NOMO-1 treated with DMSO at 0.1 percent for 48 hours (cell line): ENCODE measurements at regions not wholly inside any gene's neighbourhood (a gene's known extent, or its start where the extent isn't known, plus 50 kb on each side); places are given as distances from the start of the nearest gene placed in this dataset.

Experiments
- DNase-seq: peaks from one replicate; lab custom pipeline; 2025; ENCODE audit not compliant: unreplicated experiment; lab: John Stamatoyannopoulos, UW

DNA sequence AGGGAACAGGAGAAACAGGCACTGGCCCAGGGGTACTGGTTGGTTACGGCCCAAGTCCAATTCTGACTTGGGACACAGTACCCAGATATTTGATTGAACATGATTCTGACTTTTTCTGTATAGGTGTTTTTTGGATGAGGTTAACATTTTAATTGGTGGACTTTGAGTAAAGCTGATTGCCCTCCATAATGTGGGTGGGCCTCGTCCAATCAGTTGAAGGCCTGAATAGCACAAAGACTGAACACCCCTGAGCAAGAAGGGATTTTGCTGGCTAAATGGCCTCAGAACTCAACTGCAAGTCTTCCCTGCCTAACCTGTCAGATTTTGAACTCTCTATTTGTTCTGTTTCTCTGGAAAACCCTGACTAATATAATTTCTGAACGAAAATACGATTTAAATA is 222.6 kb downstream of the TEX36 start:
- no peak for DNase-seq

DNA sequence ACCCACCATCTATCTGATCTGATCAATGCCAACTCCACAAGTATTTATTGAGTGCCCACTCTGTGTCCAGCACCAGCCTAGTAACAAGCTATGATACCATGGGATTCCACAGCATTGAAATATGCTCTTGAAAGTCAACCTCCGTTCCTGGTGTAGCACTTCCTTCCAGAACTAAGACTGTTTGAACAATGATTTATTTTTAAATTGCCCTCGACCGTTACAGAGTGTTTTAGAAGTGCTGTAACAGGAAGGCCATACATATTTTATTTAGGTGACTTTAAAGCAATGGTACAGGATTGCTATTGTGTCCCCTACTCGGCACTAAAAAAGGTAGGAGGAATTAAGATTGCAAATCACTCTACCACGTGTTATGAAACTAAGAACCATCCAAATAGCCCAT is 225.6 kb downstream of the TEX36 start:
- DNase-seq, result no peak

DNA sequence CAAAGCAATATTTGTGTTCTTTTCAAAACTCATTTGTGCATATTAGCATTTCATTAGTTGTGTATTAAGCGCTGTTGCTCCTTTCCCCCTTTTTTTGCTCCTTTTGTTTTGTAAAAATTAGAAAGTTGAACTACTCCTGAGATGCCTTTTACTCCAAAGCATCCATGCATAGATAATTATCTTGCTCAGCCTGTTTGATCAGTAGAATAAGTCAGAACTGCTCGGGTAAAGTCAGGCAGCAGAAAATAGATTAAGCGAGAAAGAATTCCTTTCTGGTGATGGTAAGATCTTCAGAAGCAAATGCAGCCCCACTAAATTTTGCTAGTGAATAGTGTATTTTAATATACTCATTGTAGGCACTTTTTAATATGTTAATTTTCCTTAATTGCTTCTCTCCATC is 227.1 kb downstream of the TEX36 start:
- no peak for DNase-seq

DNA sequence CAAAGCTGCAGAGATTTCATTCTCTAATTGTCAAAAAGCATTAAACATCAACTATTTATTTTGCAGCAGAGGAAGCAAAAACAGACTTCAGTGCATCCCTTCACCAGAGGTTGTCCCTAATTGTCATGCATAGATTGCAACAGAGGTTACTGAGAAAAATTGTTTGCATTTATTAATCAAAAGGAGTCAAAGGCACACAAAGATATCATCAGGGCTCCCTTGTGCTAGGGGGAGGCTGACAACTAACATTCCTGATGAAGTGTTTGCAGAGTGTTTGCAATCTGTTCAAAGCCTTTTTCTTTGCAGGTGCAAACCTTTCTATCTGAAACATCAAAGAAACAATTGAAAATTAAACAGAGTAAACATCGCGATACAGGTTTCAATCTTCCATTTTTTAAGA is 227.5 kb downstream of the TEX36 start:
- no peak for DNase-seq

DNA sequence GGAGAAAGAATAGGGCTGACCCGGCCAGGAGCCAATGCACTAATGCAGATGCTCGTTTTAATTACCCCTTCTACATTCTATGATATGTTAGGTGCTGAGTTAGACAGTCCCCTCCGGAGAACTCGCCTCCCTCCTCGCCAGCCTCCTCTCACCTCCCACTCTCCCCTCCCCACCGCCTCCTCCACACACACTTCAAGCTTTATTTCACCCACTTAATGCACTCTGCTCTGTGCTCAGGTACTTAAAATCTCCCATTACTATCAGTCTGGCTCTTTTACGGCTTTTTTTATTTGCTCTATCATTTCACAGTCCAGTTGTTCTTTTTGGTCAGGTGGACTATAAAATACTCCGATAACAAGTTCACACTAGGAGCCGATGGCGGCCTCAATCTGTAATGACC is 231.6 kb downstream of the TEX36 start:
- no peak for DNase-seq

DNA sequence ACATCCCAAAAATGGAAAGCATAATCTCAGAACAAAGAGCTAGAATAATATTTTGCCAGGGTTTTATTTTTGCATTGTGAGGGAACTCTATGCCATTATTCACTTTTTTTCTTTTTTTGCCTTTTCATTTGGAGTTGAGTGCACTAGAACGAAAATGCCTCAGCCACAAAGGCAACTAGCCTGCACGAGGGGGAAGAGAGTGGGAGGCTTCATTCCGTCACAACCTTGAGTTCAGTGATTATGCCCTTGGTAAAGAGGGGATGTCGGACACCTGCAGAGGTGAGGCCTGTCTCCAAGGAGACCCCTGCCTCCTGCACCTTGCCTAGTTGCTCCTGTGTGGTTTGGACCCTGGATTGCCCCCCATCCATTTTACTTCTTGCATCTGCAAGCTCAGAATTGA is 232.7 kb downstream of the TEX36 start:
- no peak for DNase-seq

DNA sequence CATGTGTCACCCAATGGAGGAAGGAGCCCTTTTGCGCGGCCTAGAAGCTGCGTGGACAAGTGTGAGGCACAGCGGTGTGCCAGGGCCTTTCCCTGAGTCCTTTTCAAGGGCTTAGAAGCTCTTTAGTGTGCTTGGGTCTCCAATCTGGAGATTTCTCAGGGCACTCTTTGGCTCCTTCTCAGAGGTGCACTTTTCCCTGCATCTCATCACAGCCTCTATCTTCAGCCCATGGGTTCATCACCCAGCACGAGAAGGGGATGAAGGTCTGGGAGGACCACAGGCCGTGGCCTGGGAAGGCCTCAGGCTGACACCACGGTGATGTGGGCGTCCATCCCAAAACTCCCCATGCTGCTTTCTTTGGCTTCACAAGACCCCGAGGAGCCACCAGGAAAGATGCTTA is 233.4 kb downstream of the TEX36 start:
- DNase-seq, result no peak

DNA sequence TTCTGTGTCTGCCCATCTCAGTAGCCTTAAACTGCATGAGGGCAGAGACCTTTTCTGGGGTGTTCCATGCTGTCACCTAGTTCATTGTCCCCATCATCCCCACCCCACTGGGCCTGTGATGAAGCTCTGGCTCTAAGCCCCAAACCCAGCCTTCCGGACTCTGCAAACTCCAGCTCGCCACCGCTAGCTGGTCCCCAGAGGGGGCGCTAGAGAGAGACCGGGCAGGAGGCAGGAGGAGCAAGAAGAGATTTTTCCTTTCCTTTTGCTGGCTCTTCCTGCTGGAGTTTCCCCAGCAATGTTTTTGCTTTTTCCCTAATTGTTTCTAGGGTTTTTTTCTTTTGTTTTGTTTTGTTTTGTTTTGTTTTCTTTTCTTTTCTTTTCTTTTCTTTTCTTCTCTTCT is 234.4 kb downstream of the TEX36 start:
- no peak for DNase-seq

DNA sequence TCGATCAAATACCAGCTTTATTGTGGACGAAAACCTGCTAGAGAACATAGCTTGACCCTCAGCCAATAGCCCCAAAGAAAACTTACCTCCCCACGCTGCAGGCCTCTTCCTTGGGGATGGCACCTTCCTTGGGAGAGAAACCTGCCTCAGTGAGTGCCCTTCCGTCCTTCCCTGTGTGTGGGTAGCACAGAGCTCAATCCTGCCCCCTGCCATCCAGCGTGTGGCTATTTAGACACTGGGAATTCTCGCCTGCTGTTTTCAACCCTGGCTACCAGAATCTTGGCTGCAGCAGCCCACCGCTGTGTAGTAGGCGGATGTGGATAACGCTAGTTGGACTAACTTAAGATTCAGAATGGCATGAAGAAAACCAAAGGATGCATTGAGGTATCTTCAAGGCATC is 238.2 kb downstream of the TEX36 start:
- DNase-seq, result no peak

DNA sequence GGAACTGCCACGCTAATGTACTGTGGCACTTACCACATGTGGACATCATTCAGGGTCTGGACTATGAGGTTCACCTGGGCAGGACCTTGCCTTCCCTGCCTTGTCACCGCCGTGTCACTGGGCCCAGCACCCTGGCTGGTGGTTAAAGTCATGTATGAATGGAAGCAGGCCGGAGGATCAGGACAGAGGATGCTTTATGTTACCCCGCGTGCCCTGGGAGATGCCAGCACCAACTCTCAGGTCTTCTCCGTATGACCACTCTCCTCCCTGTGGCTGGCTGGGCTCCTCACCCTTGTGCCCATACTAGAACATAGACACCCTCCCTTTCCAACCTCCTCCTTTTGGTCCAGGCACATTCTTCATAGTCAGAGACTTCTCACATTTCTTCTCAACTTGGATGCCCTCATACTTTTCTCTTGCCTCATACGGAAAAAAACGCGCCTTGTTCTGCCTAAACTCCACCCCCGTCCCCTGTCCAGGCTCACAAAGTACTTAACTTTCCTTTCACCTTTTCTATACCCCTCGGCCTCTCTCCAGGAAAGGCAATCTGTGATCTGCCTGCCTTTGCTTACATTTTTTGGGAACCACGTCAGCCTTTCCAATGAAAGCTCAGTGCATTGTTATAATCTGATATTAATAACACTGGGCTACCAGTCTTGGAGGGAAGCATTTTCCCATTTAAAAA is 240.0 kb downstream of the TEX36 start:
- no peak for DNase-seq

DNA sequence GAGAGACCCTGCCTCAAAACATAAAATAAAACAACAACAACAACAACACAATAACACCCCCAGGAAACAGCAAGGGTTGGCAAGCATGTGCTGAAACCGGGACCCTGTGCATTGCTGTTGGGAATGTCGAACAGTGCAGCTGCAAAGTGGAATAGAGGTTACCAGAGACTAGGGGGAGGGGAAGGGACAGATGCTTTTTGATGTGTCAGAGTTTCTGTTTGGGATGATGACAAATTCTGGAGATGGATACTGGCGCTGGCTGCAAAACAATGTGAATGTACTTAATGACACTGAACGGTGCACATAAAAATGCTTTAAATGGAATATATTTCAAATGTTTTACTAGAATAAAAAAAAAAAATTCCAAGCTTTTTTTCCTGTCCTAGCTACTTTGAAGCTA is 241.8 kb downstream of the TEX36 start:
- no peak for DNase-seq

DNA sequence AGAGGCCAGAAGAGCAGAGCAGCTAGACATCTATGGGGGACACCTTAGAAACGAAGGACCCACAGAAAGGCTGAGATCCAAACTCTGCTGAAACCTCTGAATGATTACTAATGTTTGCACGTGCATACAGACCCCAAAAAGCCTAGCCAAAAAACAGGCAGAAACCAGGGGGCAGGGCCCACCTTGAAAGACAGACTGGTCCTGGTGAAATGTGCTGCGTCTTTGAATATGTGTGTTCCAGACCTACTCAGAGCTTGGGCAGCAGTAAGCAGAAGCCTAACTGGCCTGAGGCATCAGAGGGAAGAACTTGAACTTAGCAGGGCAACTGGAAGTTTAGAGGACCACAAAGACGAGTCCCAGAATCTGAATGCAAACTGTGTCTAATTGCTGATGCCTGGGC is 251.8 kb downstream of the TEX36 start:
- no peak for DNase-seq

DNA sequence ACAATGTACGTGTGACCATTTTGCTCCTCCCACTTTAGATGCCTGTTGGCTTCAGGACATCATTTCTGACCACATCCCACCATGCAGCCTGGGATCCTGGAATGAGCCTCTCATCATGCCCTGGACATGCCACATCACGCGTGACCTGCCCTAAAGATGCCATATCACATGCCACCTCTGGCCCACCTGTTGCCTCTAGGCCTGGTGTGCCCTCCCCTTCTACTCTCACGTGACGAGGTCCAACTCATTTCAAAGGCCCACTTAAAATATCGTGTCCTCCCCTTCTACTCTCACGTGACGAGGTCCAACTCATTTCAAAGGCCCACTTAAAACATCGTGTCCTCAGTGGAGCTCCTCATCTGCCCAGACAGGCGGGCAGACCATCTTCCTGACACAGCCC is 254.9 kb downstream of the TEX36 start:
- no peak for DNase-seq

DNA sequence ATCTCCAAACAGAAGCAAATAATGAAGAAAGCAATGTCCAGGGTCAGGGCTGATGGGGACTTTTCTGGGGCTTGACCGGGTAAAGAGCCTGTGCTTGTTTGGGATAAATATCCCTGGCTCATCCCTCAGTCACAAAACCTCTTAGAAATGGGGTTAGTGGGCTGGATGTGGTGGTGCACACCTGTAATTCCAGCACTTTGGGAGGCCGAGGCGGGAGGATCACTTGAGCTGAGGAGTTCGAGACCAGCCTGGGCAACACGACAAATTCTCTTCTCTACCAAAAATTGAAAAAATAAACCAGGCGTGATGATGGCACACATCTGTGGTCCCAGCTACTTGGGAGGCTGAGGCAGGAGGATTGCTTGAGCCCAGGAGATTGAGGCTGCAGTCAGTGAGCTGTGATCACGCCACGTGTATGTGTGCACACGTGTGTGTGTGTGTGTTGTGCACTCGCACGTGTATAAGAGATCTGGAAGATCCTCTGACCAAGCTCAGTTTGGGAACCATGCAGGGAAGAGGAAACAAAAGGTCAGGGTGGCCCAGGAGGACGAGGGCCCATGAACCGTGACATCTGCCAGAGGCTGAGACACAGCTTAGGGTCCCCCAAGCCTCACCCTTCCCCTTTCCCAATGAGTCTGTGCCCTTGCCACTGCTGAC is 258.6 kb downstream of the TEX36 start:
- DNase-seq, result no peak

DNA sequence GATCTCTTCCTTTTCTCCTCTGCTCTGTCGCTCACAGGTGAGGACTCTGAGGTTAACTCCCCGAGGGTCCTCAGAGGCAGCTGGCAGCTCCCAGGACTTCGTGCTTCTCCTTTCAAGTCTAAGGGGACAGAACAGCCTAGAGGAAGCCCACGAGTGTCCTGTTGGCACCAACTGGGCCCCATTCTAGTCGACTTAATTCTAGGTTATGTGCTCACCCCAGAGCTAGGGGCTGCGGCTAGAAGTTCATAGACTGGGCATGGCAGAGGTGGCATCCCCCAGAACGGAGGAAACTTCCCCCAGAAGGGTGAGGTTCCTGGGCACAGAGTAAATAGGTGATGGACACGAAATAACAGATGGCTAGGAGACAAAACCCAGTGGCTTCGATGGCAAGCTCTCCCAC is 259.4 kb downstream of the TEX36 start:
- DNase-seq, result no peak

DNA sequence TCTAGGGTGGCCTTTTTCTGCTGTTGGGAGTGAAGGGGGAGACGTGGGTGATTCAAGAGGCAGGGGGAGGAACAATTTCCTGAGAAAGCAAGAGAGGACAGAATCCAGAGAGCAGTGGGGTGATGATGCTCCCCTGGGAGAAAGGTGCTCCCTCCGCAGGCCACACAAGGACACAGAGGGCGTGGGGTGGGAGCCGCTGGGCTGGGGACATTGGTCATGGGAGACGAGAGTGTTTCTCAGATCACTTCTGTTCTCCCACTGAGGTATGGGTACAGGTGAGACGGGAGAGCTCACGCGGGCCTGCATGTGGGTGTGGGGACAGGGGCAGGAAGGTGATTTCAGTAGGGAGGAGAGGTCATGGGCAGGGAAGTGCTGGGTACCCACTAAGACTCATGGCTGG is 259.5 kb upstream of the CTBP2 start:
- no peak for DNase-seq

DNA sequence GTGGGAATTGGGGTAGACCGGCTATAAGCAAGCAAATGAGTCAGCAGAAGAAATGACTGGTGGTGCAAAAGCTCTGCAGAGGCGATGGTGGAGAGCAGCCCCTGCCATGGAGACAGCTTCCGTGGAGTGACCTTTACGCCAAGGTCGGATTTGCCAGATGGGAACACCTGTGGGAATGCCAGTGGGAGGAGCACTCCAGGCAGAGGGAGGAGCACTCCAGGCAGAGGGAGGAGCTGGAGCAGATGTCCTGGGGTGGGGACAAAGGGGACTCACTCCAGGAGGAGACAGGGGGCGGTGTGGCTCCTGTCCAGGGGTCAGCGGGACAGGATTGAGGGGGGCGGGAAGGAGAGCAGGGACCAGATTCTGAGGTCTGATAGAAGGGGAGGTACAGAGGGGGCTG is 258.8 kb upstream of the CTBP2 start:
- DNase-seq, result no peak

DNA sequence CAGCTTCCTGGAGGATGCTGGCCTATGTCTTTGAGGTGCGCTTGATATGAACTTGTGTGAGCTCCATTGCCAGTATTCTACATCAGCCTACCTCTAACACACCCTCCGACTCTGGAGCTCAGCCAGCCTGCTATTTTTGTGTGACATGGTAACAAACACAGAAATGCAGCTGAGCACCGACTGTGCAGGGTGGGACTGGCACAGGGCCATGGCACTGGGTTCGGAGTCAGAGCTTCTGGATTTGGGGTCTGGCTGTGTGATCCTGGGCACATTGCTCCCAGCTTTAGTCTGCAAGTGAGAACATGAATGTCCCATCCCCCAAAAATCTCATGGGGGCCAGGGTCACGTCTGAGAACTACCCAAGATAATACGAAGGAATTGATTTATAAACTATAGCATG is 257.2 kb upstream of the CTBP2 start:
- DNase-seq, result no peak

DNA sequence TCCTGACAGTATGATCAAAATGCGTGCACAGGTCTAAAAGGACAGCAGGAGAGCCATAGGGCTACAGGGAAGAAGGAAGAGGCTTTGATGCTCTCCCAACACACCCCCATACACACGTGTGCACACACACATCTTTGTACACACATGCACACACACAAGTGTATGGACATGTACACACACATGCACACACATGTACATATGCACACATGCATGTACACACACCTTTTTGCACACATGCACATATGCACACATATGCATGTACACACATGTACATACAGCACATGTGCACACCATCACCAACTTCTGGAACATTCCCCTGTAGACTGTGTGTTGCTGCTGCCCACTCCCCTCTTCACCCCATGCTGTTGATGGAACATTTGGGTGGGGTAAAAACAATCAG is 255.6 kb upstream of the CTBP2 start:
- DNase-seq, result no peak

DNA sequence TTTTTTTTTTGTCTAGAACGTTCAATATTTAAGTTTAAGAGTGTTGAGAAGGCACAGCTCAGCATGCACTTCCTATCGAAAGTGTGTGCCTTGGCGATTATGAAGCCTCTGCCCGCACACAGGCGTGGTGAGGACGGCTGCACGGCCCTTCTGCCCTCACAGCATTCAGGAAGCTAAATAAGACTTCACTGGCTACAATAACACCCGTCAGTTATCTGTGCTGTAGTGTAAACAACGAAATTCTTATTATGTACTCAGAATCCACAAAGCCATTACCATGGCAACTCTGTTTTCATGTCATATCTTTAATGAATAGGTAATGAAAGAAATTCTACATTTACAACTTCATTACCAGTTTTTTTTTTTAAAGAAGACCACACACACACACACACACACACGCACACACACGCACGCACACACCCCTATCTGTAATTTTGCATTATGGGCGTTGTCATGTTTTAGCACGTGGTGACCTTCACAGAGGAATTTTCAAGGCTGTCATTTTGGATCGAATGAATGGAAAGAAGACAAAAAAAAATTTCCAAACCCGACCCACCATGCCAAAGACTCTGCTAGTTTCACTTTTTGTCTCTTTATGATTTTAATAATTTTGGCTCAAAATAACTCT is 254.8 kb upstream of the CTBP2 start:
- DNase-seq, result no peak

DNA sequence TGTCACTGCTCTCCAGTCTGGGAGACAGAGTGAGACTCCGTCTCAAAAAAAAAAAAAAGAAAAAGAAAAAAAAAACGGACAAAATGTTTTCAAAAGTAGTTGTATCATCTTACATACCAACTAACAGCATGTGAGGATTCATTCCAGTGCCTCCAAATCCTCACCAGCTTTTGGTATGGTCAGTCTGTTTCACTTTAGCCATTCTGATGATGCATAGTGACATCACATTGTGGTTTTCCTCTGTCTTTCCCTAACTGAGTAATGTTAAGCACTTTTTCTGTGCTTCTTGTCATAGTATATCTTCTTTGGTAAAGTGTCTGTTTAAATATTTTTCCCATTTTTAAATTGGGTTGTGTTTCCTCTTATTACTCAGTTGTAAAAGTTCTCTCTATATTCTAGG is 251.4 kb upstream of the CTBP2 start:
- DNase-seq, result no peak

DNA sequence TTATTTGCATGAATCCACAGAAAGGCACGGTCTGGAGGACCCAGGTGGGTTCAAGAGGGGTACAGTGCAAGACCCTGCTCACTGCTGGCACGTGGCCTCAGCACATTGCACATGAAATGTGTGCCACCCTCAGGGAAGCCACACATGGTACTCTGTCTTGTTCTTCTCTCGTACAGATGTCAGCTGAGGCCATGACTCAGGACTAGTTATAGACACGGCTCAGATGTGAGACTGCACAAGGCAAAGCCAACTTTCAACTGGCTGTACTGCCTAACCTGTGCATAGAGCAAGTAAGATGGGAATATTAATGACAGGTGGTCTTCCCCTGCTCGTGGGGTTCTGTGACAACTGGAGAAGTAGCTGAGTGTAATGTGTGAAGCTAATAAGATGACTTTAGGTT is 249.4 kb upstream of the CTBP2 start:
- DNase-seq, result no peak

DNA sequence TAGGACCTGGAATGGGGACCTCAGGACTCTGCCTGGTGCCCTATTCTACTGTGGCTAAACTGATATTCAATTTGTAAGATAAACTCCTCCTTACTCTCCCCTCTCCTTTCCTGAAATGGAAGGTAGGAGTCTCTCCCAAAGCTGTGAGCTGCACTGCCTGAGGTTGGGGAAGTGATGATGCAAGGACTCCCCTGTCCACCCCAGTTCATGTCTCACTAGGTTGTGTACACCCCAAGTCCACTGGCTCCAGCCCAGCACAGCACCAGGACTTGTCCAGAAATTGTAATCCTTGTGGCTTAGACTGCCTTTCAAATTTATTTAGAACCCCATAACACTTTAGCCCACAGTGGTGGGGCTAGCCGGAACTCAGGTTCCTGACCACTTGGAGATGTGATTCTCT is 247.2 kb upstream of the CTBP2 start:
- DNase-seq, result no peak
